ENCODE measurements at regions not wholly inside any gene's neighbourhood (a gene's known extent, or its start where the extent isn't known, plus 50 kb on each side); places are given as distances from the start of the nearest gene placed in this dataset.

- H3K27ac ChIP-seq (ENCODE audit: control insufficient read depth, insufficient read depth), result no peak overlapping the region
- ChIA-PET RAD21 (ENCODE audit: unreplicated experiment) (no interaction called here), CTCF (no interaction called here), SMC1A (ENCODE audit: uncharacterized antibody, unreplicated experiment) (no interaction called here), POLR2A (no interaction called here)
- H3K79me2 ChIP-seq (ENCODE audit: control insufficient read depth, insufficient read depth, low read length), result no peaks in the 10 kb centered on the region
- no peak overlapping the region for H3K9ac ChIP-seq (ENCODE audit: control insufficient read depth, insufficient read depth, low read length)
- TF ChIP-seq, protein P1, sequence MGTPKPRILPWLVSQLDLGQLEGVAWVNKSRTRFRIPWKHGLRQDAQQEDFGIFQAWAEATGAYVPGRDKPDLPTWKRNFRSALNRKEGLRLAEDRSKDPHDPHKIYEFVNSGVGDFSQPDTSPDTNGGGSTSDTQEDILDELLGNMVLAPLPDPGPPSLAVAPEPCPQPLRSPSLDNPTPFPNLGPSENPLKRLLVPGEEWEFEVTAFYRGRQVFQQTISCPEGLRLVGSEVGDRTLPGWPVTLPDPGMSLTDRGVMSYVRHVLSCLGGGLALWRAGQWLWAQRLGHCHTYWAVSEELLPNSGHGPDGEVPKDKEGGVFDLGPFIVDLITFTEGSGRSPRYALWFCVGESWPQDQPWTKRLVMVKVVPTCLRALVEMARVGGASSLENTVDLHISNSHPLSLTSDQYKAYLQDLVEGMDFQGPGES (IDR thresholded peaks at IDR 0.05), result no peak
- TF ChIP-seq RFX5 (IDR thresholded peaks at IDR 0.05; ENCODE audit: low read depth, low read length) (no peak), CHD1 (IDR thresholded peaks at IDR 0.05; ENCODE audit: low read depth, low read length) (no peak)
- H3K36me3 ChIP-seq (ENCODE audit: control insufficient read depth in 2 of 2, insufficient read depth in 2 of 2, low read length in 1 of 2), result no peaks in the 10 kb centered on the region
- FAIRE-seq, result no peak
- H3K4me1 ChIP-seq (ENCODE audit: control insufficient read depth, insufficient read depth, low read length), result peaks cover 11% of the 10 kb centered on the region
- no peak overlapping the region for H3K4me3 ChIP-seq
- in situ Hi-C loops (cut with MboI), result no loop called here
- intact Hi-C loops (cut with micrococcal nuclease; ENCODE audit: unreplicated experiment), result no loop called here
- H2AFZ ChIP-seq (ENCODE audit: control insufficient read depth, low read depth, low read length), result no peak overlapping the region
- H3K27me3 ChIP-seq (replicated peaks in 1 of 2; ENCODE audit: control insufficient read depth in 2 of 2, insufficient read depth in 2 of 2, low read length in 1 of 2), result no peaks in the 10 kb centered on the region; a peak in 1 of 4 replicates
- BruUV-seq (replicated peaks), result no TSS peak
- WGBS (ENCODE audit: insufficient coverage, insufficient replicate concordance, low lambda C conversion rate, missing lambda C conversion rate), result 96% methylated on average over 3 of the region's 3 CpGs
- H3K4me2 ChIP-seq (ENCODE audit: control insufficient read depth, insufficient read depth), result no peak overlapping the region
- ATAC-seq, result no peak
- DNase-seq (ENCODE audit: low read depth, low spot score), result no peak
- no peaks in the 10 kb centered on the region for H4K20me1 ChIP-seq (ENCODE audit: control insufficient read depth, insufficient read depth)
- no peaks in the 10 kb centered on the region; the same call in 2 of the 3 replicates for H3K9me3 ChIP-seq (replicated peaks; ENCODE audit: control insufficient read depth, insufficient read depth, low read length)
These were observed 108.6 kb upstream of the DYRK2 start for GRCh38 chr12:67539946-67540345.

DNA sequence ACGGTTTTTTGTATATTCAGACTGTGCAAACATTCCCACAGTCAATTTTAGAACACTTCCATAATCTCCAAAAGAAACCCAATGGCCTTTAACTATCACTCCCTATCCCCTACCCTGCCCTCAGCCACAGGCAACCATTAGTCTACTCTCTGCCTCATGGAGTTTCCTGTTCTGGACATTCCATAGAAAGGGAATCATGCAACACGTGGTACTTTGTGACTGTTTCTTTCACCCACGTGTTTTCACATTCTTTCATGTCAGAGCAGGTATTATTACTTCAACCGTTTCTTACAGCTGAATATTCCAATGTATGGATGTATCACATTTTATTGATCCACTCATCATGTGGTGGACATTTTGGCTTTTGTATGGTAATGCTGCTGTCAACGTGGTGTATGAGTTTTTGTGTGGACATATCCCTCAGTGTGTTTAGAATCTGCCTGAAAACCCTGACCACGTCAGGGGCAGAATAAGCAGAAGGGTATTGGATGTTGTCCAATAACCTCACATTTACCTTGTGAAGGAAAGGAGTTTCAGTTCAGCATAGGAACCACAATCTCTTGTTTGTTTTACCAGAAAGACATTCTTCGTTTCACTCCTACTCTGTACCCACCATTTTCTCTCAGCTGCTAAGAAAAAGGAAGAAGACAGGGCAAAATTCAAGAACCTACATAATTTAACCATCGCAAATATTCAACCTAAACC, 107.5 kb upstream of the DYRK2 start:
- no peaks in the 10 kb centered on the region for H4K20me1 ChIP-seq (ENCODE audit: control insufficient read depth, insufficient read depth)
- TF ChIP-seq RUNX3 (IDR thresholded peaks at IDR 0.05; ENCODE audit: low read length) (peak; percentile 38; the same call in 1 of the 2 replicates), SRF (IDR thresholded peaks at IDR 0.05; ENCODE audit: low read depth in 2 of 2, low read length in 2 of 2) (no peak), IKZF2 (IDR thresholded peaks at IDR 0.05) (no peak), SPI1 (IDR thresholded peaks at IDR 0.05; ENCODE audit: borderline replicate concordance, insufficient read depth, low read depth, low read length) (peak; percentile 19; the same call in 1 of the 2 replicates)
- no TSS peak for BruUV-seq (replicated peaks)
- ChIA-PET SMC1A (ENCODE audit: uncharacterized antibody, unreplicated experiment) (interaction anchor here (0.6 kb wide), 1 partner anchor 23 kb away, joined by 4 read pairs; no protein-coding TSS in a partner anchor), CTCF (no interaction called here), POLR2A (no interaction called here), RAD21 (ENCODE audit: unreplicated experiment) (no interaction called here)
- FAIRE-seq (peak; percentile 70), DNase-seq (ENCODE audit: low read depth, low spot score) (peak; percentile 23), ATAC-seq (no peak; the same call in 2 of the 3 replicates)
- in situ Hi-C loops (cut with MboI), result no loop called here
- H3K9ac ChIP-seq (ENCODE audit: control insufficient read depth, insufficient read depth, low read length), result no peak overlapping the region
- H3K4me1 ChIP-seq (ENCODE audit: control insufficient read depth, insufficient read depth, low read length), result peaks cover 11% of the 10 kb centered on the region
- H3K36me3 ChIP-seq (ENCODE audit: control insufficient read depth in 2 of 2, insufficient read depth in 2 of 2, low read length in 1 of 2), result no peaks in the 10 kb centered on the region
- H3K79me2 ChIP-seq (ENCODE audit: control insufficient read depth, insufficient read depth, low read length), result no peaks in the 10 kb centered on the region
- 0 out of 2 replicates have a peak overlapping the region, but pooled peaks have one; percentile 8 for H3K27ac ChIP-seq (ENCODE audit: control insufficient read depth, insufficient read depth)
- no peak overlapping the region for H3K4me3 ChIP-seq
- intact Hi-C loops (cut with micrococcal nuclease; ENCODE audit: unreplicated experiment), result no loop called here
- H3K27me3 ChIP-seq (replicated peaks in 1 of 2; ENCODE audit: control insufficient read depth in 2 of 2, insufficient read depth in 2 of 2, low read length in 1 of 2), result no peaks in the 10 kb centered on the region; a peak in 1 of 4 replicates
- H3K4me2 ChIP-seq (ENCODE audit: control insufficient read depth, insufficient read depth), result peak overlapping the region; percentile 62; the same call in 1 of the 2 replicates
- 35% methylated on average over 8 of the region's 8 CpGs for WGBS (ENCODE audit: insufficient coverage, insufficient replicate concordance, low lambda C conversion rate, missing lambda C conversion rate)
- H2AFZ ChIP-seq (ENCODE audit: control insufficient read depth, low read depth, low read length), result no peak overlapping the region; the same call in 1 of the 2 replicates
- H3K9me3 ChIP-seq (replicated peaks; ENCODE audit: control insufficient read depth, insufficient read depth, low read length), result no peaks in the 10 kb centered on the region; the same call in 2 of the 3 replicates

Data from GM12878 (cell line).